ENCODE measurements at regions not wholly inside any gene's neighbourhood (a gene's known extent, or its start where the extent isn't known, plus 50 kb on each side); places are given as distances from the start of the nearest gene placed in this dataset.

- no peak overlapping the region for H3K4me3 Mint-ChIP-seq
- H3K27ac Mint-ChIP-seq: no peak overlapping the region
- no peaks in the 10 kb centered on the region for H3K27me3 Mint-ChIP-seq
- peaks cover 8% of the 10 kb centered on the region for H3K4me1 Mint-ChIP-seq
- no peak for ATAC-seq
- H3K36me3 Mint-ChIP-seq: no peaks in the 10 kb centered on the region
- peaks cover 3% of the 10 kb centered on the region for H3K9me3 Mint-ChIP-seq
Observed at GRCh38 chr10:43943818-43944360, 295.2 kb upstream of the ZNF32 start.

GRCh38 chr10:43943119-43943817 lies 294.6 kb upstream of the ZNF32 start:
- peaks cover 4% of the 10 kb centered on the region for H3K9me3 Mint-ChIP-seq
- no peak overlapping the region for H3K4me3 Mint-ChIP-seq
- H3K4me1 Mint-ChIP-seq: peaks cover 8% of the 10 kb centered on the region
- no peak overlapping the region for H3K27ac Mint-ChIP-seq
- H3K36me3 Mint-ChIP-seq: no peaks in the 10 kb centered on the region
- H3K27me3 Mint-ChIP-seq: no peaks in the 10 kb centered on the region
- peak; percentile 9 for ATAC-seq

- Mint-ChIP-seq H3K4me1 (peaks cover 8% of the 10 kb centered on the region), H3K4me3 (no peak overlapping the region), H3K36me3 (no peaks in the 10 kb centered on the region), H3K27me3 (no peaks in the 10 kb centered on the region), H3K27ac (no peak overlapping the region), H3K9me3 (peaks cover 10% of the 10 kb centered on the region)
- ATAC-seq: no peak
Observed at GRCh38 chr10:43942096-43942850, 293.6 kb upstream of the ZNF32 start.

GRCh38 chr10:43940898-43941837 lies 292.5 kb upstream of the ZNF32 start:
- H3K27me3 Mint-ChIP-seq: no peaks in the 10 kb centered on the region
- ATAC-seq: no peak
- H3K9me3 Mint-ChIP-seq: peaks cover 6% of the 10 kb centered on the region
- peaks cover 8% of the 10 kb centered on the region for H3K4me1 Mint-ChIP-seq
- H3K36me3 Mint-ChIP-seq: no peaks in the 10 kb centered on the region
- H3K4me3 Mint-ChIP-seq: no peak overlapping the region
- no peak overlapping the region for H3K27ac Mint-ChIP-seq

GRCh38 chr10:43939939-43940820 lies 291.5 kb upstream of the ZNF32 start:
- no peaks in the 10 kb centered on the region for H3K36me3 Mint-ChIP-seq
- H3K4me1 Mint-ChIP-seq: peaks cover 8% of the 10 kb centered on the region
- peaks cover 6% of the 10 kb centered on the region for H3K9me3 Mint-ChIP-seq
- no peak overlapping the region for H3K27ac Mint-ChIP-seq
- no peaks in the 10 kb centered on the region for H3K27me3 Mint-ChIP-seq
- no peak for ATAC-seq
- H3K4me3 Mint-ChIP-seq: no peak overlapping the region

GRCh38 chr10:43939389-43939938 lies 290.8 kb upstream of the ZNF32 start:
- no peak overlapping the region for H3K27ac Mint-ChIP-seq
- H3K4me1 Mint-ChIP-seq: peaks cover 8% of the 10 kb centered on the region
- H3K27me3 Mint-ChIP-seq: no peaks in the 10 kb centered on the region
- no peaks in the 10 kb centered on the region for H3K36me3 Mint-ChIP-seq
- no peak overlapping the region for H3K4me3 Mint-ChIP-seq
- no peak for ATAC-seq
- peaks cover 6% of the 10 kb centered on the region for H3K9me3 Mint-ChIP-seq

- Mint-ChIP-seq H3K27ac (no peak overlapping the region), H3K9me3 (peaks cover 6% of the 10 kb centered on the region), H3K4me3 (no peak overlapping the region), H3K36me3 (no peaks in the 10 kb centered on the region), H3K4me1 (peaks cover 8% of the 10 kb centered on the region), H3K27me3 (no peaks in the 10 kb centered on the region)
- ATAC-seq: no peak
Observed at GRCh38 chr10:43938810-43939209, 290.1 kb upstream of the ZNF32 start.

GRCh38 chr10:43931308-43931930 lies 282.7 kb upstream of the ZNF32 start:
- ATAC-seq: no peak

GRCh38 chr10:43930777-43931176 lies 282.1 kb upstream of the ZNF32 start:
- Mint-ChIP-seq H3K27ac (no peak overlapping the region), H3K36me3 (no peaks in the 10 kb centered on the region), H3K9me3 (peaks cover 3% of the 10 kb centered on the region), H3K4me3 (no peak overlapping the region), H3K27me3 (peaks cover 12% of the 10 kb centered on the region), H3K4me1 (no peaks in the 10 kb centered on the region)
- ATAC-seq: no peak

More at GRCh38 chr10:43931308-43931930, 282.7 kb upstream of the ZNF32 start:
- Mint-ChIP-seq H3K9me3 (peaks cover 3% of the 10 kb centered on the region), H3K27ac (no peak overlapping the region), H3K27me3 (peaks cover 12% of the 10 kb centered on the region), H3K4me1 (no peaks in the 10 kb centered on the region), H3K36me3 (no peaks in the 10 kb centered on the region), H3K4me3 (no peak overlapping the region)

- Mint-ChIP-seq H3K36me3 (no peaks in the 10 kb centered on the region), H3K4me1 (no peaks in the 10 kb centered on the region), H3K27ac (no peak overlapping the region), H3K27me3 (peaks cover 12% of the 10 kb centered on the region), H3K9me3 (peaks cover 3% of the 10 kb centered on the region), H3K4me3 (no peak overlapping the region)
- ATAC-seq: no peak
Observed at GRCh38 chr10:43930243-43930642, 281.6 kb upstream of the ZNF32 start.

GRCh38 chr10:43929122-43929521 lies 280.4 kb upstream of the ZNF32 start:
- Mint-ChIP-seq H3K27me3 (peaks cover 12% of the 10 kb centered on the region), H3K27ac (no peak overlapping the region), H3K4me3 (no peak overlapping the region), H3K36me3 (no peaks in the 10 kb centered on the region), H3K9me3 (peaks cover 3% of the 10 kb centered on the region), H3K4me1 (no peaks in the 10 kb centered on the region)
- ATAC-seq: no peak

GRCh38 chr10:43928425-43928968 lies 279.8 kb upstream of the ZNF32 start:
- no peaks in the 10 kb centered on the region for H3K4me1 Mint-ChIP-seq
- no peak for ATAC-seq
- H3K36me3 Mint-ChIP-seq: no peaks in the 10 kb centered on the region
- H3K27ac Mint-ChIP-seq: no peak overlapping the region
- H3K27me3 Mint-ChIP-seq: peaks cover 12% of the 10 kb centered on the region
- peaks cover 3% of the 10 kb centered on the region for H3K9me3 Mint-ChIP-seq
- no peak overlapping the region for H3K4me3 Mint-ChIP-seq

- H3K9me3 Mint-ChIP-seq: peaks cover 3% of the 10 kb centered on the region
- H3K4me1 Mint-ChIP-seq: no peaks in the 10 kb centered on the region
- H3K36me3 Mint-ChIP-seq: no peaks in the 10 kb centered on the region
- H3K27me3 Mint-ChIP-seq: peaks cover 17% of the 10 kb centered on the region
- no peak for ATAC-seq
- no peak overlapping the region for H3K4me3 Mint-ChIP-seq
- H3K27ac Mint-ChIP-seq: no peak overlapping the region
Observed at GRCh38 chr10:43926875-43927406, 278.3 kb upstream of the ZNF32 start.
